Tibial nerve (tissue), 4 donors: ENCODE measurements at regions not wholly inside any gene's neighbourhood (a gene's known extent, or its start where the extent isn't known, plus 50 kb on each side); places are given as distances from the start of the nearest gene placed in this dataset.

Experiments used
- EP300 ChIP-seq, 2 donors: sonication (generic); formaldehyde crosslinking; IDR thresholded peaks; one replicate each; pipeline ENCODE4 v1.6.1; 2017; ENCODE audit warnings: antibody characterized with exemption in 2 of 2, mild to moderate bottlenecking in 1 of 2
- POLR2A ChIP-seq, 2 donors: fragments of 450-650 bp; IDR thresholded peaks; one replicate each; pipeline ENCODE4 v1.6.1; 2017; ENCODE audit warnings: antibody characterized with exemption in 2 of 2, mild to moderate bottlenecking in 2 of 2, moderate library complexity in 2 of 2
- TF ChIP-seq, protein P1 (sequence below), 5 experiments: fragments of 200-600 bp in 3 of 5; fragments of 450-650 bp in 2 of 5; sonication (generic) in 3 of 5; IDR thresholded peaks; one replicate each; pipeline ENCODE4 v1.5.1; 2016 to 2019; ENCODE audit warnings: antibody characterized with exemption in 5 of 5, mild to moderate bottlenecking in 3 of 5, moderate library complexity in 2 of 5

DNA sequence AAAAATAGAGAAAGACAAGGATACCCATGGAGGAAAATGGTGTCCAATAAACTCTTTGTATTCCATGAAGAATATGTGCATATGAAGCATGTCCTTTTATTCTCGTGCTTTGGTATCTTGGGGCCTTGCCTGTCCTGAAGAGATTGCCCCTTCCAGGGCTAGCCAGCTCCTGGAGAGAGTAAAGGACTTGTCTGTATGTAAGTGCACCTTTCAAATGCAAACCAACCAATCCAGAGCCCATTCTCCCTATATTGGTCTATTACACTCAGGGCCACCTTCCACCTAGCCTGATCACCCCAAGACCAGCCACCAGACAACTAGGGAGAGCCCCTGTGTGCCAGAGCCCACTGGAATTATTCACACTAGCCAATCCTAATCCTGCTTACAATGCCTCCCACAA is 221.6 kb downstream of the CD83 start:
- TF ChIP-seq, protein P1, sequence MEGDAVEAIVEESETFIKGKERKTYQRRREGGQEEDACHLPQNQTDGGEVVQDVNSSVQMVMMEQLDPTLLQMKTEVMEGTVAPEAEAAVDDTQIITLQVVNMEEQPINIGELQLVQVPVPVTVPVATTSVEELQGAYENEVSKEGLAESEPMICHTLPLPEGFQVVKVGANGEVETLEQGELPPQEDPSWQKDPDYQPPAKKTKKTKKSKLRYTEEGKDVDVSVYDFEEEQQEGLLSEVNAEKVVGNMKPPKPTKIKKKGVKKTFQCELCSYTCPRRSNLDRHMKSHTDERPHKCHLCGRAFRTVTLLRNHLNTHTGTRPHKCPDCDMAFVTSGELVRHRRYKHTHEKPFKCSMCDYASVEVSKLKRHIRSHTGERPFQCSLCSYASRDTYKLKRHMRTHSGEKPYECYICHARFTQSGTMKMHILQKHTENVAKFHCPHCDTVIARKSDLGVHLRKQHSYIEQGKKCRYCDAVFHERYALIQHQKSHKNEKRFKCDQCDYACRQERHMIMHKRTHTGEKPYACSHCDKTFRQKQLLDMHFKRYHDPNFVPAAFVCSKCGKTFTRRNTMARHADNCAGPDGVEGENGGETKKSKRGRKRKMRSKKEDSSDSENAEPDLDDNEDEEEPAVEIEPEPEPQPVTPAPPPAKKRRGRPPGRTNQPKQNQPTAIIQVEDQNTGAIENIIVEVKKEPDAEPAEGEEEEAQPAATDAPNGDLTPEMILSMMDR (IDR thresholded peaks at IDR 0.05): no peak
- TF ChIP-seq POLR2A (IDR thresholded peaks at IDR 0.05) (no peak), EP300 (IDR thresholded peaks at IDR 0.05) (no peak)
